ENCODE measurements at regions not wholly inside any gene's neighbourhood (a gene's known extent, or its start where the extent isn't known, plus 50 kb on each side); places are given as distances from the start of the nearest gene placed in this dataset.

DNA sequence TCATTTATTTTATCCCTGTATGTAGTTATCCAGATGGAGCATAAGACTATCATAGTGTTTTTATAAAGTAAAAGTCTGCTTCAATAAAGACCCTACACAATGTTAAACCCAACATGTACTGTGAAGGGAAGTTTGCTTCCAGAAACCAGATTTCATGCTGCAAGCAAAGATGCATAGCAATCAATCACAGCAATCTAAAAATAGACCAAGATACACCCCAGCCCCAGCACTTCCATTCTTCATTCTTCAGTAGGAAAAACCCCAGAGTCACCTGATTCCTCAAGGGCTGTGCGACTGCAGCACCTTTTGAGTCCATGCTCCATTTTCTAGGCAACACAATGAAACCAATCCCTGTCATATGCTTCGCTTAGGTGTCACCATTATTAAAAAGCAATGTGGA is 66.9 kb upstream of the PDE1C start:
- no peak for DNase-seq (ENCODE audit: low read depth)
- in situ Hi-C loops (cut with HindIII; ENCODE audit: low pct_unique_long_range_greater_than_20kb, low sequenced_read_pairs): no loop called here

DNA sequence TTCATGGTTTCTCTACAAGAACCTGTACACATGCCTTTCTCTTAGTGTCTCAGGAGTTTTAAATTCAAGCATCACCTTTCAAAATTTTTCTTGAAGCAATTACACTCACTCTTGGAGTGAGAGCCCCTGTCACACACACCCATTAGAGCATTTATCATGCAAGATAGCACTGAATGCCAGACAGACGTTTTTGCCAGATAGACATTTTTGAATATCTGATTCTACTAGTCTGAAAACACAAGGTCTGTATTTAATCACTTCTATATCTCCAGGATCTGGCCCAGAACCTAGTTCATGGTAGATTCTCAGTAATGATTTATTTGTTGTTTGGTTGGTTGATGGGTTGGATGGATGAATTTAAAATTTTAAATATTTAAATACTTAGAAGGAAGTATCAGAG is 60.9 kb upstream of the PDE1C start:
- no peak for DNase-seq (ENCODE audit: low read depth)
- in situ Hi-C loops (cut with HindIII; ENCODE audit: low pct_unique_long_range_greater_than_20kb, low sequenced_read_pairs): no loop called here

DNA sequence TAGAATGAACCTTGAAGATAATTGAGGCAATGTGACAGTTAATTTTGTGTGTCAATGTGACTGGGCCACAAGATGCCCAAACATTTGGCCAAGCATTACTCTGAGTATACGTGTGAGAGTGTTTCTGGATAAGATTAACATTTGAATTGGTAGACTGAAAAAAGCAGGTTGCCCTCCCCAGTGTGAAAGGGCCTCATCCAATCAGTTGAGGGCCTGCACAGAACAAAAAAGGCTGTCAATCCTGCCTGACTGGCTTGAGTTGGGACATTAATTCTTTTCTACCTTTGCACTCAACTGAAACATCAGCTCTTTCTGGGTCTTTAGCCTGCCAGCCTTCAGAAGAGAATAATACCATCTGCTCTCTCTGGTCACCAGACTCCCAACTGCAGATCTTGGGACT is 56.6 kb upstream of the PDE1C start:
- no peak for DNase-seq (ENCODE audit: low read depth)
- in situ Hi-C loops (cut with HindIII; ENCODE audit: low pct_unique_long_range_greater_than_20kb, low sequenced_read_pairs): no loop called here
